ENCODE measurements at regions not wholly inside any gene's neighbourhood (a gene's known extent, or its start where the extent isn't known, plus 50 kb on each side); places are given as distances from the start of the nearest gene placed in this dataset.

- no peaks in the 10 kb centered on the region for H3K79me2 ChIP-seq (ENCODE audit: insufficient read depth)
- no peaks in the 10 kb centered on the region for H3K36me3 ChIP-seq (ENCODE audit: low read depth)
- no peaks in the 10 kb centered on the region for H3K27me3 ChIP-seq (replicated peaks; ENCODE audit: insufficient read depth)
- H3K4me1 ChIP-seq (ENCODE audit: insufficient read depth), result no peaks in the 10 kb centered on the region
- H3K4me3 ChIP-seq, result no peak overlapping the region
- WGBS, 2 experiments (ENCODE audit: low coverage in 1 of 2, low lambda C conversion rate in 2 of 2, missing lambda C conversion rate in 2 of 2), result 3 to 5% methylated on average over 1 of the region's 1 CpG
- no peaks in the 10 kb centered on the region for H3K9me2 ChIP-seq (ENCODE audit: insufficient read depth)
- no peak overlapping the region for H2AFZ ChIP-seq
- H4K20me1 ChIP-seq (ENCODE audit: insufficient read depth), result no peaks in the 10 kb centered on the region
- H3K9ac ChIP-seq, result no peak overlapping the region
- H3F3A ChIP-seq (ENCODE audit: insufficient read depth), result no peaks in the 10 kb centered on the region
- no peaks in the 10 kb centered on the region for H3K9me3 ChIP-seq (ENCODE audit: low read depth)
- H3K27ac ChIP-seq, result no peak overlapping the region
- no peak overlapping the region for H3K4me2 ChIP-seq (ENCODE audit: unreplicated experiment)
- DNase-seq, result no peak
- TF ChIP-seq EZH2phosphoT487 (IDR thresholded peaks at IDR 0.05; ENCODE audit: insufficient read depth, low read depth) (no peak), EZH2 (IDR thresholded peaks at IDR 0.05; ENCODE audit: insufficient read depth, poor library complexity, severe bottlenecking) (no peak)
- in situ Hi-C loops (cut with MboI), result no loop called here
These were observed 1342.5 kb upstream of the SLC10A2 start for GRCh38 chr13:104408733-104409132.

GRCh38 chr13:104404325-104404724, 1338.1 kb upstream of the SLC10A2 start:
- Histone ChIP-seq H3K27ac (no peak overlapping the region), H3K9me2 (ENCODE audit: insufficient read depth) (no peaks in the 10 kb centered on the region), H3K36me3 (ENCODE audit: low read depth) (no peaks in the 10 kb centered on the region), H3K9ac (no peak overlapping the region), H3K4me1 (ENCODE audit: insufficient read depth) (no peaks in the 10 kb centered on the region), H2AFZ (no peak overlapping the region), H3K9me3 (ENCODE audit: low read depth) (no peaks in the 10 kb centered on the region), H3K27me3 (replicated peaks; ENCODE audit: insufficient read depth) (no peaks in the 10 kb centered on the region), H3F3A (ENCODE audit: insufficient read depth) (no peaks in the 10 kb centered on the region), H4K20me1 (ENCODE audit: insufficient read depth) (no peaks in the 10 kb centered on the region), H3K4me3 (no peak overlapping the region), H3K79me2 (ENCODE audit: insufficient read depth) (no peaks in the 10 kb centered on the region), H3K4me2 (ENCODE audit: unreplicated experiment) (no peak overlapping the region)
- no peak for DNase-seq
- TF ChIP-seq EZH2phosphoT487 (IDR thresholded peaks at IDR 0.05; ENCODE audit: insufficient read depth, low read depth) (no peak), EZH2 (IDR thresholded peaks at IDR 0.05; ENCODE audit: insufficient read depth, poor library complexity, severe bottlenecking) (no peak)
- in situ Hi-C loops (cut with MboI), result no loop called here
- WGBS, 2 experiments (ENCODE audit: low coverage in 1 of 2, low lambda C conversion rate in 2 of 2, missing lambda C conversion rate in 2 of 2), result 28 to 30% methylated on average over 2 of the region's 2 CpGs

GRCh38 chr13:104389691-104390090, 1323.5 kb upstream of the SLC10A2 start:
- Histone ChIP-seq H3K9me2 (ENCODE audit: insufficient read depth) (no peaks in the 10 kb centered on the region), H3K4me2 (ENCODE audit: unreplicated experiment) (no peak overlapping the region), H3K79me2 (ENCODE audit: insufficient read depth) (no peaks in the 10 kb centered on the region), H2AFZ (no peak overlapping the region), H3K9me3 (ENCODE audit: low read depth) (no peaks in the 10 kb centered on the region), H3K9ac (no peak overlapping the region), H3K27ac (no peak overlapping the region), H4K20me1 (ENCODE audit: insufficient read depth) (no peaks in the 10 kb centered on the region), H3F3A (ENCODE audit: insufficient read depth) (no peaks in the 10 kb centered on the region), H3K4me1 (ENCODE audit: insufficient read depth) (no peaks in the 10 kb centered on the region), H3K27me3 (replicated peaks; ENCODE audit: insufficient read depth) (no peaks in the 10 kb centered on the region), H3K4me3 (no peak overlapping the region), H3K36me3 (ENCODE audit: low read depth) (no peaks in the 10 kb centered on the region)
- WGBS, 2 experiments (ENCODE audit: low coverage in 1 of 2, low lambda C conversion rate in 2 of 2, missing lambda C conversion rate in 2 of 2), result 20 to 32% methylated on average over 2 of the region's 2 CpGs
- in situ Hi-C loops (cut with MboI), result no loop called here
- no peak for TF ChIP-seq EZH2 (IDR thresholded peaks at IDR 0.05; ENCODE audit: insufficient read depth, poor library complexity, severe bottlenecking)
- no peak for TF ChIP-seq EZH2phosphoT487 (IDR thresholded peaks at IDR 0.05; ENCODE audit: insufficient read depth, low read depth)
- DNase-seq, result no peak

- Histone ChIP-seq H3K9me2 (ENCODE audit: insufficient read depth) (no peaks in the 10 kb centered on the region), H3K4me2 (ENCODE audit: unreplicated experiment) (no peak overlapping the region), H3K27ac (no peak overlapping the region), H3K4me1 (ENCODE audit: insufficient read depth) (no peaks in the 10 kb centered on the region), H2AFZ (no peak overlapping the region), H3K27me3 (replicated peaks; ENCODE audit: insufficient read depth) (no peaks in the 10 kb centered on the region), H3K9ac (no peak overlapping the region), H3K9me3 (ENCODE audit: low read depth) (no peaks in the 10 kb centered on the region), H3F3A (ENCODE audit: insufficient read depth) (no peaks in the 10 kb centered on the region), H3K4me3 (no peak overlapping the region), H3K79me2 (ENCODE audit: insufficient read depth) (no peaks in the 10 kb centered on the region), H3K36me3 (ENCODE audit: low read depth) (no peaks in the 10 kb centered on the region), H4K20me1 (ENCODE audit: insufficient read depth) (no peaks in the 10 kb centered on the region)
- DNase-seq, result no peak
- in situ Hi-C loops (cut with MboI), result no loop called here
- TF ChIP-seq EZH2phosphoT487 (IDR thresholded peaks at IDR 0.05; ENCODE audit: insufficient read depth, low read depth) (no peak), EZH2 (IDR thresholded peaks at IDR 0.05; ENCODE audit: insufficient read depth, poor library complexity, severe bottlenecking) (no peak)
- WGBS, 2 experiments (ENCODE audit: low coverage in 1 of 2, low lambda C conversion rate in 2 of 2, missing lambda C conversion rate in 2 of 2), result 24 to 30% methylated on average over 3 of the region's 3 CpGs
These were observed 1321.3 kb upstream of the SLC10A2 start for GRCh38 chr13:104387510-104387909.

- TF ChIP-seq EZH2phosphoT487 (IDR thresholded peaks at IDR 0.05; ENCODE audit: insufficient read depth, low read depth) (no peak), EZH2 (IDR thresholded peaks at IDR 0.05; ENCODE audit: insufficient read depth, poor library complexity, severe bottlenecking) (no peak)
- no peaks in the 10 kb centered on the region for H3K27me3 ChIP-seq (replicated peaks; ENCODE audit: insufficient read depth)
- H3K4me2 ChIP-seq (ENCODE audit: unreplicated experiment), result no peak overlapping the region
- H3F3A ChIP-seq (ENCODE audit: insufficient read depth), result no peaks in the 10 kb centered on the region
- H3K9me3 ChIP-seq (ENCODE audit: low read depth), result no peaks in the 10 kb centered on the region
- no peak overlapping the region for H3K4me3 ChIP-seq
- H3K4me1 ChIP-seq (ENCODE audit: insufficient read depth), result no peaks in the 10 kb centered on the region
- H3K36me3 ChIP-seq (ENCODE audit: low read depth), result no peaks in the 10 kb centered on the region
- no peaks in the 10 kb centered on the region for H3K79me2 ChIP-seq (ENCODE audit: insufficient read depth)
- in situ Hi-C loops (cut with MboI), result no loop called here
- no peak overlapping the region for H2AFZ ChIP-seq
- WGBS, 2 experiments (ENCODE audit: low coverage in 1 of 2, low lambda C conversion rate in 2 of 2, missing lambda C conversion rate in 2 of 2), result 3 to 24% methylated on average over 1 to 2 of the region's 2 CpGs
- H3K9me2 ChIP-seq (ENCODE audit: insufficient read depth), result no peaks in the 10 kb centered on the region
- DNase-seq, result peak; percentile 0
- no peak overlapping the region for H3K27ac ChIP-seq
- no peak overlapping the region for H3K9ac ChIP-seq
- no peaks in the 10 kb centered on the region for H4K20me1 ChIP-seq (ENCODE audit: insufficient read depth)
These were observed 1319.2 kb upstream of the SLC10A2 start for GRCh38 chr13:104385404-104385803.
